HUDEP-2 (cell line): ENCODE measurements at regions not wholly inside any gene's neighbourhood (a gene's known extent, or its start where the extent isn't known, plus 50 kb on each side); places are given as distances from the start of the nearest gene placed in this dataset.

Experiments
- DNase-seq, 76 experiments: peaks; one replicate each; lab custom pipeline; 2025; ENCODE audit not compliant: unreplicated experiment in 76 of 76; lab: John Stamatoyannopoulos, UW

GRCh38 chr13:106714271-106714982 lies 146.5 kb upstream of the ARGLU1 start:
- DNase-seq, result no peak

GRCh38 chr13:106712381-106712780 lies 144.4 kb upstream of the ARGLU1 start:
- DNase-seq, result no peak

- no peak for DNase-seq
Measured at GRCh38 chr13:106710266-106710665, 142.3 kb upstream of the ARGLU1 start.

- DNase-seq, result no peak
Measured at GRCh38 chr13:106709522-106709921, 141.6 kb upstream of the ARGLU1 start.

GRCh38 chr13:106702505-106702904 lies 134.6 kb upstream of the ARGLU1 start:
- no peak for DNase-seq

GRCh38 chr13:106701771-106702341 lies 133.9 kb upstream of the ARGLU1 start:
- no peak for DNase-seq

- DNase-seq, result no peak
Measured at GRCh38 chr13:106700439-106700838, 132.5 kb upstream of the ARGLU1 start.

GRCh38 chr13:106700007-106700406 lies 132.1 kb upstream of the ARGLU1 start:
- no peak for DNase-seq

- no peak for DNase-seq
Measured at GRCh38 chr13:106699311-106699710, 131.4 kb upstream of the ARGLU1 start.

- DNase-seq, result no peak
Measured at GRCh38 chr13:106696719-106697118, 128.8 kb upstream of the ARGLU1 start.

- no peak for DNase-seq
Measured at GRCh38 chr13:106696140-106696539, 128.2 kb upstream of the ARGLU1 start.

- no peak for DNase-seq
Measured at GRCh38 chr13:106695139-106695538, 127.2 kb upstream of the ARGLU1 start.

- no peak for DNase-seq
Measured at GRCh38 chr13:106691861-106692260, 123.9 kb upstream of the ARGLU1 start.

GRCh38 chr13:106691341-106691740 lies 123.4 kb upstream of the ARGLU1 start:
- no peak for DNase-seq

GRCh38 chr13:106690779-106691178 lies 122.8 kb upstream of the ARGLU1 start:
- DNase-seq, result no peak

- no peak for DNase-seq
Measured at GRCh38 chr13:106689906-106690305, 122.0 kb upstream of the ARGLU1 start.

- DNase-seq, result no peak
Measured at GRCh38 chr13:106688940-106689339, 121.0 kb upstream of the ARGLU1 start.

- no peak for DNase-seq
Measured at GRCh38 chr13:106686163-106686562, 118.2 kb upstream of the ARGLU1 start.

GRCh38 chr13:106685143-106685542 lies 117.2 kb upstream of the ARGLU1 start:
- DNase-seq, result no peak

- no peak for DNase-seq
Measured at GRCh38 chr13:106683918-106684317, 116.0 kb upstream of the ARGLU1 start.

GRCh38 chr13:106683179-106683578 lies 115.2 kb upstream of the ARGLU1 start:
- DNase-seq, result no peak

- no peak for DNase-seq
Measured at GRCh38 chr13:106681997-106682396, 114.1 kb upstream of the ARGLU1 start.

- DNase-seq, result no peak
Measured at GRCh38 chr13:106681536-106681935, 113.6 kb upstream of the ARGLU1 start.
